Endodermal cell (in vitro differentiated cells): ENCODE measurements at regions not wholly inside any gene's neighbourhood (a gene's known extent, or its start where the extent isn't known, plus 50 kb on each side); places are given as distances from the start of the nearest gene placed in this dataset.

Experiments
- DNase-seq: peaks from one replicate; pipeline ENCODE4 v3.0.0-alpha.2; 2017
- H3K27ac ChIP-seq: 2 replicates; pipeline ENCODE4 v1.5.1; 2013; ENCODE audit warnings: mild to moderate bottlenecking, low read depth, low read length, moderate library complexity
- H3K27me3 ChIP-seq: 2 replicates; pipeline ENCODE4 v1.6.1; 2013; ENCODE audit warnings: mild to moderate bottlenecking, low read length, moderate library complexity; ENCODE audit not compliant: insufficient read depth, control insufficient read depth, poor library complexity, severe bottlenecking
- H3K36me3 ChIP-seq: 2 replicates; pipeline ENCODE4 v1.7.0; 2013; ENCODE audit warnings: mild to moderate bottlenecking, low read length, moderate library complexity; ENCODE audit not compliant: control insufficient read depth, insufficient read depth
- H3K4me1 ChIP-seq: one replicate; pipeline ENCODE4 v1.7.0; 2013; ENCODE audit warnings: low read length; ENCODE audit not compliant: control insufficient read depth, insufficient read depth
- H3K4me3 ChIP-seq: 2 replicates; pipeline ENCODE4 v1.5.1; 2013; ENCODE audit warnings: mild to moderate bottlenecking, low read length, moderate library complexity
- H3K9ac ChIP-seq: 2 replicates; pipeline ENCODE4 v1.6.1; 2013; ENCODE audit warnings: mild to moderate bottlenecking, low read length, moderate library complexity; ENCODE audit not compliant: poor library complexity, severe bottlenecking; ENCODE audit errors: extremely low read depth
- H3K9me3 ChIP-seq: 2 replicates; pipeline ENCODE4 v1.6.1; 2013; ENCODE audit warnings: mild to moderate bottlenecking, low read length, moderate library complexity; ENCODE audit not compliant: control insufficient read depth
- H3K27ac Mint-ChIP-seq: 2 replicates; pipeline ENCODE4 v1.8.0; 2020; ENCODE audit warnings: mixed read lengths
- H3K27me3 Mint-ChIP-seq: 2 replicates; pipeline ENCODE4 v1.8.0; 2021; ENCODE audit warnings: mild to moderate bottlenecking, mixed read lengths; ENCODE audit not compliant: insufficient read depth
- H3K36me3 Mint-ChIP-seq: 2 replicates; pipeline ENCODE4 v1.8.0; 2020; ENCODE audit warnings: low read depth, mixed read lengths
- H3K4me1 Mint-ChIP-seq: 2 replicates; pipeline ENCODE4 v1.8.0; 2020; ENCODE audit warnings: mixed read lengths
- H3K4me3 Mint-ChIP-seq: 2 replicates; pipeline ENCODE4 v1.8.0; 2020; ENCODE audit warnings: mild to moderate bottlenecking, moderate library complexity, mixed read lengths
- H3K9me3 Mint-ChIP-seq: 2 replicates; pipeline ENCODE4 v1.8.0; 2020; ENCODE audit warnings: mild to moderate bottlenecking, mixed read lengths
- CTCF ChIP-seq: fragments of 200-600 bp; sonication (generic); conservative IDR thresholded peaks from 2 replicates; pipeline ENCODE4 v1.5.0; 2021; ENCODE audit warnings: antibody characterized with exemption, mild to moderate bottlenecking
- WGBS, 2 experiments: methylation state at CpG; one replicate each; pipeline versions ENCODE4 v1.1.5 to v1.1.7; 2013; ENCODE audit warnings: missing lambda C conversion rate in 2 of 2, mixed read lengths in 1 of 2; ENCODE audit not compliant: insufficient coverage in 1 of 2, insufficient read length in 1 of 2; 5-methylcytosine and 5-hydroxymethylcytosine counted together

DNA sequence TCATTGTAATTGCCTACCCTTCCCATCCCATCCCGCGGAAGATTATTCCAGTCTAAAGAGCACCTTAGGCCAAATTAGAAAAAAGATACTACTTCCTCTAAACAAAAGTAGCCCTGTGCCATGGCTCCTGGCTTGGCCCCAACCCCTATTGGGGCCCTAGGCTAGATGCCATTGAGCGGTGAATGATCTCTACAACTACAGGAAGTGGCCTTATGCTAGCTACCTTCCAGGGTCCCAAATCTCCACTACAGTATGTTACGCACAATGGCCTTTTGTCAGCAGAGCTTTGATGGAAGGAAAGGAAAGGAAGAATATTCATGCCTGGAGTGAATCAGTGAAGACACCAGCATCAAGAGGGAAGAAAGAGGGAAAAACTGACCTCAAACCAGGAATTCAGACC, 73.3 kb upstream of the OSMR start:
- Mint-ChIP-seq H3K4me1 (no peaks in the 10 kb centered on the region), H3K4me3 (no peak overlapping the region), H3K27ac (no peak overlapping the region), H3K36me3 (no peaks in the 10 kb centered on the region), H3K27me3 (no peaks in the 10 kb centered on the region), H3K9me3 (peaks cover under 1% of the 10 kb centered on the region)
- no peak for DNase-seq
- 84 to 86% methylated on average over 1 to 4 of the region's 4 CpGs for WGBS, 2 experiments
- no peaks in the 10 kb centered on the region for H3K9me3 ChIP-seq
- TF ChIP-seq CTCF, result no peak
- no peak overlapping the region for H3K4me3 ChIP-seq
- H3K27me3 ChIP-seq, result no peaks in the 10 kb centered on the region
- no peaks in the 10 kb centered on the region for H3K36me3 ChIP-seq
- no peaks in the 10 kb centered on the region for H3K4me1 ChIP-seq
- no peak overlapping the region for H3K9ac ChIP-seq
- no peak overlapping the region for H3K27ac ChIP-seq

DNA sequence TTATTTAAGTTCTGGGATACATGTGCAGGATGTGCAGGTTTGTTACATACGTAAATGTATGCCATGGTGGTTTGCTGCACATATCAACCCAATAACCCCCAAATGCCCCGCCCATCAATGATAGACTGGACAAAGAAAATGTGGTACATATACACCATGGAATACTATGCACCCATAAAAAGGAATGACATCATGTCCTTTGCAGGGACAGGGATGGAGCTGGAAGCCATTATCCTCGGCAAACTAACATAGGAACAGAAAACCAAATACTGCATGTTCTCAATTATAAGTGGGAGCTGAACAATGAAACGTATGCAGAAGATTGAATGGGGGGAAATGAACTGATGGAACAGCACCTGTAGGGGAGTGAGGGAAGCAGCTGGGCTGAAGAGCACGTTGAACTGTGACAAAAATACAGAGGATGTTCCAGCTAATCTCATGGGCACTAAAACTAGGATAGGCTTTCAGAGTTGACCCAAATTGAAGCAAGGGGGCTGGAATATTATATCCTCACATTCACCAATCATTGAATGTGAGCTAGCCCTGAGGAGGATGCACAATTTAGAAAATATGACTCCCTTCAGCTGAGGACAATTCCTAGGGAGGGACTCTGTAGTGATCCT, 70.5 kb upstream of the OSMR start:
- no peaks in the 10 kb centered on the region for H3K27me3 ChIP-seq
- TF ChIP-seq CTCF, result no peak
- no peak overlapping the region for H3K9ac ChIP-seq
- 92 to 93% methylated on average over 2 to 5 of the region's 5 CpGs for WGBS, 2 experiments
- H3K27ac ChIP-seq, result no peak overlapping the region
- no peaks in the 10 kb centered on the region for H3K9me3 ChIP-seq
- Mint-ChIP-seq H3K4me3 (no peak overlapping the region), H3K9me3 (no peaks in the 10 kb centered on the region), H3K27me3 (no peaks in the 10 kb centered on the region), H3K4me1 (no peaks in the 10 kb centered on the region), H3K27ac (no peak overlapping the region), H3K36me3 (no peaks in the 10 kb centered on the region)
- DNase-seq, result no peak
- H3K4me3 ChIP-seq, result no peak overlapping the region
- no peaks in the 10 kb centered on the region for H3K4me1 ChIP-seq
- H3K36me3 ChIP-seq, result no peaks in the 10 kb centered on the region

- no peaks in the 10 kb centered on the region for H3K4me1 ChIP-seq
- no peak overlapping the region for H3K27ac ChIP-seq
- H3K27ac Mint-ChIP-seq, result no peak overlapping the region
- no peak overlapping the region for H3K4me3 ChIP-seq
- H3K4me3 Mint-ChIP-seq, result no peak overlapping the region
- TF ChIP-seq CTCF, result no peak
- no peaks in the 10 kb centered on the region for H3K36me3 ChIP-seq
- no peak overlapping the region for H3K9ac ChIP-seq
- no peak for DNase-seq
- H3K27me3 ChIP-seq, result no peaks in the 10 kb centered on the region
- peaks cover under 1% of the 10 kb centered on the region for H3K27me3 Mint-ChIP-seq
- peaks cover 3% of the 10 kb centered on the region for H3K9me3 Mint-ChIP-seq
- 87 to 93% methylated on average over 4 to 6 of the region's 6 CpGs for WGBS, 2 experiments
- H3K4me1 Mint-ChIP-seq, result no peaks in the 10 kb centered on the region
- no peaks in the 10 kb centered on the region for H3K36me3 Mint-ChIP-seq
- no peaks in the 10 kb centered on the region for H3K9me3 ChIP-seq
Measured at GRCh38 chr5:38776149-38776896, 69.5 kb upstream of the OSMR start.
